ENCODE measurements at regions not wholly inside any gene's neighbourhood (a gene's known extent, or its start where the extent isn't known, plus 50 kb on each side); places are given as distances from the start of the nearest gene placed in this dataset.

DNA sequence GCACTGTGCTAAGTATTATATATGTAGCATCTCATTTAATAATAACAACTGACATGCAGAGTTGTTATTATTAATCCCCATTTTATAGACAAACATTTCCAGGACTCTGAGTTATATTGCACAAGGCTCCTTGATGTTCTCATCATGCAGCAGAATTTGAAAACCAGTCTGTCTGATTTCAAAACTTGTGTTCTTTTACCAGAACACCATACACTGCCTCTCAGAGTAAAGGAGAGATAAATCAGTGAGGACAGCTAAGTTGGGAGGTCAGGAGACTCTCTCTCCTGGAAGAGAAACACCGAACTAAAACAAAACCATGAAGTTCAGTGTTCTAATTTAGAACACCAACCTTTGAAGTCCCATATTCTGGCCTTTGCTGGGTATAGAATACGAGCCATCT, 92.7 kb upstream of the TNC start:
- DNase-seq, result no peak

DNA sequence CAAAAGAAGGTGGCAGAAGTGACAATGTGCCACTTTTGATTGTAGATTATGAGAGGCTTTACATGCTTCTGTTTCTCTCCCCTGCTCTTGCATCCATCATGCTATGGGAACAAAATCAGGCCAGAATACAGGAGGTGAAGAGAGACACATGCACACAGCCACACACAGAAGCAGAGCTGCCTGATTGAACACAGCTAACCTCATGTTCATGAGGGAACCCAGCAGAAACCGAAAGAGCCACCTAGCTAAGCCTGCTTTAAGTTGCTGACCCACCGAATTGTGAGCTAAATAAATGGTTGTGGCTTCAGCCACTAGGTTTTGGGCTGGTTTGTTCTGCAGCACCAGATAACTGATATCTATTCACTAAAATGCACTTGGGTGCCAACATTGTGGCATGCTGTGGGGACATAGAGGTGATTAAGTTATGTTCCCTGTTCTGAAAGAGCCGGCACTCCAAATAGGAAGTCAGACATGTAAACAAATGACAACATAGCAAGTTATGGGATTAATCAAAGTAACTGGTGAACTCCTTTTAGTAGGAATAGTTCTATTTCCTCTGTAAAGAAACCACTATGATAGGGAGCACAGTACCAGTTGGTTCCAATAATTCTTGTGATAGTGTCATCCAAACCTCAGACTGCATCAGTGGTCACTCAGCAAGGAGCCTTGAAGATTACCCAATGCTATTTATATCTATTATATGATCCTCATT, 93.6 kb upstream of the TNC start:
- DNase-seq, result no peak

GRCh38 chr9:115212125-115212605, 94.2 kb upstream of the TNC start:
- DNase-seq, result no peak

GRCh38 chr9:115212832-115213231, 94.9 kb upstream of the TNC start:
- DNase-seq, result no peak

- DNase-seq, result peak; percentile 72
Observed at GRCh38 chr9:115213818-115214334, 95.9 kb upstream of the TNC start.

DNA sequence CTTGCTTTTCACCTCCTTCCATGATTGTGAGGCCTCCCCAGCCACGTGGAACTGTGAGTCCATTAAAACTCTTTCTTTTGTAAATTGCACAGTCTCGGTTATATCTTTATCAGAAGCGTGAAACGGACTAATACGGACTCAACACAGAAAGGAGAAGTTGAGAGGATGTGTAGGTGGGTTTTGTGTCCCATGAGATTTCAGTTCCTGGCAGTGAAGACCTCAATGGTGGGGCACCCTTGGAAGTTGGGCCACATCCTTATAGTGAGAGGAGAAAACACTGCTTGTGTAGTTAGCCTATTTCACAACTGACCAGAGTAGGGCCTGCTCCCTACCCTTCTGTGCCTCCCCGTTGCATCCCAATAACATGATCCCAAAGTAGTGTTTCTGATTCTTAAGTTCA, 98.9 kb upstream of the TNC start:
- no peak for DNase-seq

DNA sequence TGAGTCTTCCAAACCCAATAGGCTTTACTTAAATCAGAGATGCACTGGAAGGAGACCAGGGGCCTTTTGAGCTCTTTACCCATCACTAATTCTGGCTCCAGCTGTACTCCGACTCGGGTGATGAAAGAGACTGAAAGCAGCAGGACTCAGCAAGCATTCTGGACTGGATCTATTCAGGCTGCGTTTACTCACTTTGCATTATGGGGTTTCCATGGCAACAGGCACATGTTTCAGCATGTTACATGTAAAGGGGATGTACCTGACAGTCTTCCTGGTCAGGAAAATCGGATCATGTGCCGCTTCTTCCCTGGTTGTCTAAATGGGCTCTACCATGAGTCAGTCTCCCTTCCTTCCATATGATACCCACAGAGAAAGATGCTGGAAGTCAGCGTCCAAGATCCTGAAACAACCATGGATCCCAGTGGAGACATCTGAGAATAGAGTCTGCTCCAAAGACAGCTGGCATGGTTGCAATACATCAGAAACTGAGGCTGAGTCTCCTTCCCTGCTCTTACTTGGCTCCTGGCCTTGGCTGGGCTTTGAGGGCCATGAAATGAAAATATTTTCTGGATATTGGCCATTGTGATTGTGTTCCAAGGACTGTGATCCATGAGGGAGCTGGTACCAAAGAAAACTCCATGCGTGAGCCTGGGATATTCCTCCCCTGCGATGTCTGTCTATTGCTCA, 102.5 kb upstream of the TNC start:
- peak; percentile 29 for DNase-seq

GRCh38 chr9:115223471-115223870, 105.5 kb upstream of the TNC start:
- DNase-seq, result no peak

GRCh38 chr9:115225459-115226116, 107.6 kb upstream of the TNC start:
- no peak for DNase-seq

- DNase-seq, result no peak
Observed at GRCh38 chr9:115226152-115226551, 108.2 kb upstream of the TNC start.

DNA sequence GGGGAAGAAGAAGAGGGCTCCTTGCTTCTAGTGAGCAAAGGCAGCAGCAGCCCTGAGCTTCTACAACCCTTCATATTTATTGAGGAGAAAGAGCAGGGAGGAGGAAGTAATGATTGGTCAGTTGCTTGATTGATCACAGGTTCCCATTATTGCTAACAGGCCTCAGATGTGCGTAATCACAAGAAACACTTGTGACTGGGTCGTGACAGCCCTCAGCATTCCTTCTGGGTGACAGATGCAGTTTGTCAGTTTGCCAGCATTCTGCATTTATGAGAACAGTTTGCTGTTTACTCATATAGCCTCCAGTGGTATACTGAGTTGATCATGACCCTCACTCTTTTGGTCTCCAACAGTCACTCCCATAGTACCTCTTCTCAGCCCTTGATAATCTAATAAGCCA, 111.5 kb upstream of the TNC start:
- DNase-seq, result no peak

- DNase-seq, result no peak
Observed at GRCh38 chr9:115230924-115231515, 113.1 kb upstream of the TNC start.

DNA sequence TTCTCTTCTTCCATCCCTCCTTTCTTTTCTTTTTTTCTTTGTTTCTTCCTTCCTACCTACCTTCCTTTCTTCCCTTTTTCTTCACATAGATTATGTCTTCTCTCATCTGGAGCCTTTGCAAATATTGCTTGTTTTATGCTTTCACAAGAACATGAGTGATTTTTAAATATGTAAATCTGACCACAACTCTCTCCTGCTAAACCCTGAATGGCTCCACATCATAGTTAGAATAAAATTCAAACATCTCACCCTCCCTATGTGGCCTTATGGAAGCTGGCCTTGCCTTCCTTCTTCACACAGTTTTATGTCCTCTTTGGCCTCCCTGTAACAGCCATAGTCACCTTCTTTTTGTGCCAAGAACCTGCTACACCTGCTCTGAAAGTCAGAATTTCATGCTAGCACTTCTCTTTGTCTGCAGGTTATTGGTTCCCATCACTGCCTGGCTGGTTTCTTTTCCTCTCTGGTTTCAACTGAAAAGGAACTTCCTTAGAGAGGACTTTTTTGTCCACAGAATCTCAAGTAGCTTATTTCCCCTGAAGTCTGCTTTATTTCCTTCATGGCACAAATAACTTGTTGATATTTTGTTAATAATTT, 114.3 kb upstream of the TNC start:
- DNase-seq, result no peak

GRCh38 chr9:115234094-115234493, 116.1 kb upstream of the TNC start:
- DNase-seq, result no peak

DNA sequence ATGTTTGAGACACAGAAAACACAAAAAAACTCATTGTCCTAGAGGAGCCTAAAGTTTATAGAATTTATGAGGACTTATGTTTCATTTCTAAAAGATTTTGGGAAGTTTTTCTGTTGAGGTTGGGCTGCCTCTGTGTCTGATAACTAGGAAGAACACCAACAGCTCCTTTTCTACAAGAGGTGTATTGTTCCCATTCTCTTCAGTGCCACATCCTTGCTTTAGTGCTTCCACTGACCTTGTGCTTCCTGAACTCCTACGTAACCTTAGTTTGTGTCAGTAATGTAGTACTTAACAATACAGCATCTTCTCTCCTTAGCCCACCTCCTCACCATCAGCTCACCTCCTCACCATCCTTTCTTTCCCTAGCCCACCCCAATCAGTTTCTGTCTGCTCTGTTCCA, 117.3 kb upstream of the TNC start:
- no peak for DNase-seq

GRCh38 chr9:115237385-115237998, 119.5 kb upstream of the TNC start:
- DNase-seq, result peak; percentile 54

DNA sequence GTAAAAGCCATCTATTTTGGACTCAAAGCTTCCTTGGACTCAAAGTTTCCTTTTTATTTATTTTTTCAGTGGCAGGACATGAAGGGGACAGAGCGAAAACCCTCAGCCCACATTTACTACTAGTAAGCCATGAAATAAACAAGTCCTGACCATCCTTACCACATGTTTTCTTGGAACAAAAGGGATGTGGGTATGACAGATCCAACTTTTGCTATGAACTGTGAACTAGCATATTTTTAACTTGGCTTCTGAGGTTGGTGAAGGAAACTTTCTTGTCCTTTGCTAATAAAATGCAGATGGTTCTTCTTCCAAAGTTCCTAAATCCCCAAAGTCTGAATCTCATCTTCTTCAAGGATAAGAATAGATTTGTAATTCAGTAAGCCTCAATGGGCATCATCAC, 122.7 kb upstream of the TNC start:
- no peak for DNase-seq

- no peak for DNase-seq
Observed at GRCh38 chr9:115241641-115242040, 123.7 kb upstream of the TNC start.

DNA sequence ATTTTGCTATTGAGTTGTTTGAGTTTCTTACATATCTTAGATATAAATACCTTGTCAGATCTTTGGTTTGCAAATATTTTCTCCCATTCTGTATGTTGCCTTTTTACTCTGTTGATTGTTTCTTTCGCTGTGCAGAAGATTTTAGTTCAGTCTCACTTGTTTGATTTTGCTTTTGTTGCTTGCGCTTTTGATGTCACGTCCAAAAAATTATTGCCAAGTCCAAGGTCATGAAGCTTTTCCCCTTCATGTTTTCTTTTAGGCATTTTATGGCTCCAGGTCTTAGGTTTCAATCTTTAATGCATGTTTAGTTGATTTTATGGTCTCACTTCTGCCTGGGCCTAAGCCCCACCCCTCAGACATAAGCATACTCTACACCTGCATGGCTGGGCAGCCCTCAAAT, 131.5 kb upstream of the TNC start:
- DNase-seq, result no peak

DNA sequence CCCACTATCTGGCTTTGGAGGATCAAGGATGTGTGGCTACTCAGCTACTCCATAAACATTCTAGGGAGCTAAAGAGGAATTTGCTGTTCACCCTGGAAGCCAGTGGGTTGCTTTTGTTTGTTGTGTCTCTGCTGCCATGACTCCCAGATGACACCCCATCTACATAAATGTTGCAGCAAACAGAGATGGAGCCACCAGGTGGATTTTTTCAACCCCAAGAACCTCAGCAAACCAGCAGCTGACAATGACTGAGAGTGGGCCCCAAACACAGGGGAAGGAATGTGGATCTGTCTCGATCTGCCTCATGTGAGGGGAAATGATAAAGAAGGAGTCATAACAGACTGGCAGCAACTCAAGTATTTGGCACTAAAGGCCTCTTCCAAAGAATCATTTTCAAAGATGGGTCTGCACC, 132.7 kb upstream of the TNC start:
- DNase-seq, result no peak

- DNase-seq, result peak; percentile 45
Observed at GRCh38 chr9:115254287-115255180, 136.6 kb upstream of the TNC start.
